ENCODE measurements at regions not wholly inside any gene's neighbourhood (a gene's known extent, or its start where the extent isn't known, plus 50 kb on each side); places are given as distances from the start of the nearest gene placed in this dataset.

DNA sequence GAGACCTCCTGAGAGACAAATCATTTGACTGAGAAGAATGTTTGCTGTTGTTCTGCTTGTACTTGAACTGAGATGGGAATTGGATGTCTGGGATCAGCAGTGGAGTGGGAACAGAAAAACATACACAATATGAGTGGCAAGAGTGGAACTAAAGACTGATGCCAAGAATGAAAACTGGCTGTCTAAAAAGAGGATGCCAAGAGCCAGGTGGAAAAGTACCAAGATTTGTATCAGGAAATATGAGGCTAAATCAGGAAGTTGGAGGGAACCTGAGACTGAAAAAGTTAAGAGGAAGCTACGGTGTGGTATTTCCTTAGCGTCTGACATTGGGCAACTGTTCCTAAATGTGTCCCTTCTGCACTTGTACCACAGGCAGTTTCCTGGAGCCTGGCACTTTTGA lies 440.9 kb upstream of the CELF4 start:
- TF ChIP-seq EZH2 (IDR thresholded peaks at IDR 0.05; ENCODE audit: borderline replicate concordance, low read depth, low read length, severe bottlenecking), result no peak
- no peak for TF ChIP-seq CTCF (IDR thresholded peaks at IDR 0.05; ENCODE audit: extremely low read depth in 1 of 2, insufficient read depth in 1 of 2, low read depth in 1 of 2, low read length in 2 of 2)
- no peak for TF ChIP-seq POLR2A (IDR thresholded peaks at IDR 0.05; ENCODE audit: low read depth, low read length)
- TF ChIP-seq MAX (IDR thresholded peaks at IDR 0.05; ENCODE audit: insufficient read depth, insufficient read length), result no peak
- TF ChIP-seq POLR2AphosphoS5 (IDR thresholded peaks at IDR 0.05; ENCODE audit: insufficient read depth, low read depth, low read length), result no peak
- no peak for TF ChIP-seq MYC (IDR thresholded peaks at IDR 0.05; ENCODE audit: low read depth, low read length)

Measured in endothelial cell of umbilical vein (primary cell).